GM06990 (cell line): ENCODE measurements at regions not wholly inside any gene's neighbourhood (a gene's known extent, or its start where the extent isn't known, plus 50 kb on each side); places are given as distances from the start of the nearest gene placed in this dataset.
"Not testable (repeated sequence)": the region's sequence is repeated elsewhere in the genome, so short reads cannot be mapped to it uniquely, and the experiment has no call there.

Experiments
- DNase-seq: peaks from one replicate; pipeline ENCODE4 v3.0.0-alpha.2; 2011; ENCODE audit not compliant: insufficient read length; ENCODE audit errors: extremely low read depth
- H3K27me3 ChIP-seq: replicated peaks from 2 replicates; pipeline ENCODE4 v1.6.0; 2011; ENCODE audit warnings: low read length; ENCODE audit not compliant: control insufficient read depth, insufficient read depth
- H3K36me3 ChIP-seq: 2 replicates; pipeline ENCODE4 v1.5.1; 2011; ENCODE audit warnings: low read length; ENCODE audit not compliant: control insufficient read depth, insufficient read depth
- H3K4me3 ChIP-seq: replicated peaks from 2 replicates; pipeline ENCODE4 v1.5.1; 2011; ENCODE audit warnings: low read depth, mild to moderate bottlenecking, control low read depth, low read length
- TF ChIP-seq, protein P1 (sequence below): IDR thresholded peaks from 2 replicates; pipeline ENCODE4 v1.5.1; 2011; ENCODE audit warnings: low read length, control low read depth, mild to moderate bottlenecking, inconsistent platforms; ENCODE audit not compliant: insufficient read depth, poor library complexity, severe bottlenecking

DNA sequence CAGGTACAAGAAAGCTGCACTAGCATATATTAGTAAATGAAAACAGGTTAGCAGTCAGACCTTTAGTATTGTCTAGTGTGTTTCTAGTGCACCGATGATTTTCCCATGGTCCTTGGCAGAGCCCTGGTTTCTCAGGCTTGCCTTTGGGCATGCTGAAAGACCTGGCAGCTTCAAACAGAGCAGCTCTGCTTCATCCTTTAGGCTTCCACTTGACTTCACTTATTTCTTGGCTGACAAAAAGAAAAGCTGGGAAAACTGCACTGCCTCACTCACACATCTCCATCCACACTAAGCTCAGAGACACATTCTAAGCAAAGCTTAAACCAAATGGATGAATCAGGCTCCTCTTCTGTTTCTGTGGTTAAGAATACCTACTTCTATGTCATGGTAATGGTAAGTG is 374.8 kb upstream of the PDZRN3 start:
- no peak overlapping the region for H3K4me3 ChIP-seq
- no peak for DNase-seq
- H3K27me3 ChIP-seq: no peaks in the 10 kb centered on the region
- no peaks in the 10 kb centered on the region for H3K36me3 ChIP-seq
- TF ChIP-seq, protein P1, sequence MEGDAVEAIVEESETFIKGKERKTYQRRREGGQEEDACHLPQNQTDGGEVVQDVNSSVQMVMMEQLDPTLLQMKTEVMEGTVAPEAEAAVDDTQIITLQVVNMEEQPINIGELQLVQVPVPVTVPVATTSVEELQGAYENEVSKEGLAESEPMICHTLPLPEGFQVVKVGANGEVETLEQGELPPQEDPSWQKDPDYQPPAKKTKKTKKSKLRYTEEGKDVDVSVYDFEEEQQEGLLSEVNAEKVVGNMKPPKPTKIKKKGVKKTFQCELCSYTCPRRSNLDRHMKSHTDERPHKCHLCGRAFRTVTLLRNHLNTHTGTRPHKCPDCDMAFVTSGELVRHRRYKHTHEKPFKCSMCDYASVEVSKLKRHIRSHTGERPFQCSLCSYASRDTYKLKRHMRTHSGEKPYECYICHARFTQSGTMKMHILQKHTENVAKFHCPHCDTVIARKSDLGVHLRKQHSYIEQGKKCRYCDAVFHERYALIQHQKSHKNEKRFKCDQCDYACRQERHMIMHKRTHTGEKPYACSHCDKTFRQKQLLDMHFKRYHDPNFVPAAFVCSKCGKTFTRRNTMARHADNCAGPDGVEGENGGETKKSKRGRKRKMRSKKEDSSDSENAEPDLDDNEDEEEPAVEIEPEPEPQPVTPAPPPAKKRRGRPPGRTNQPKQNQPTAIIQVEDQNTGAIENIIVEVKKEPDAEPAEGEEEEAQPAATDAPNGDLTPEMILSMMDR: no peak

DNA sequence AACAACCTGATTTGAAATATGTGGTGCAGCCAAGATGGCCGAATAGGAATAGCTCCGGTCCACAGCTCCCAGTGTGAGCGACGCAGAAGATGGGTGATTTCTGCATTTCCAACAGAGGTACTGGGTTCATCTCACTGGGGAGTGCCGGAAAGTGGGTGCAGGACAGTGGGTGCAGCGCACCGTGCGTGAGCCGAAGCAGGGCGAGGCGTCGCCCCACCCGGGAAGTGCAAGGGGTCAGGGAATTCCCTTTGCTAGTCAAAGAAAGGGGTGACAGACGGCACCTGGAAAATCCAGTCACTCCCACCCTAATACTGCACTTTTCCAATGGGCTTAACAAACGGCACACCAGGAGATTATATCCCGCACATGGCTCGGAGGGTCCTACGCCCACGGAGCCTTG is 365.9 kb upstream of the PDZRN3 start:
- not testable (repeated sequence) for H3K27me3 ChIP-seq, DNase-seq, H3K4me3 ChIP-seq, H3K36me3 ChIP-seq

DNA sequence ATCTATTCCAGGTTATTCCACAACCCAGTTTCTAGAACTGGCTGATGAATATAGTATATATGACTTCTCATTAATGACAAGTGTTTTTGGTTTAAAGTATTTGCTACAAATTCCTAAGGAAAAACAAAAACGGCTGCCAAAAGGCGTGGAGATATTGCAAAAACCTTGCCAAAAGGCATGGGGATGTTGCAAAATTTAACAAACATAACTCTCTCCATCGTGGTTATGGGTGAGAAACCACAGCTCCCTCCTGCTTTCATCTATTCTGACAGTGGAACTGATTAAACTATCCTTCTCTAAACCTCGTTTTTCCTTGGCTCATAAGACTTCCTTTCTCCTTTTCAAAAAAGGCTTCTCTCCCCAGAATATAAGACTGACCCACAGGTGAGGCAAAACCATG is 342.0 kb upstream of the PDZRN3 start:
- Histone ChIP-seq H3K36me3 (no peaks in the 10 kb centered on the region), H3K4me3 (no peak overlapping the region), H3K27me3 (no peaks in the 10 kb centered on the region)
- no peak for DNase-seq
- TF ChIP-seq, protein P1: no peak

DNA sequence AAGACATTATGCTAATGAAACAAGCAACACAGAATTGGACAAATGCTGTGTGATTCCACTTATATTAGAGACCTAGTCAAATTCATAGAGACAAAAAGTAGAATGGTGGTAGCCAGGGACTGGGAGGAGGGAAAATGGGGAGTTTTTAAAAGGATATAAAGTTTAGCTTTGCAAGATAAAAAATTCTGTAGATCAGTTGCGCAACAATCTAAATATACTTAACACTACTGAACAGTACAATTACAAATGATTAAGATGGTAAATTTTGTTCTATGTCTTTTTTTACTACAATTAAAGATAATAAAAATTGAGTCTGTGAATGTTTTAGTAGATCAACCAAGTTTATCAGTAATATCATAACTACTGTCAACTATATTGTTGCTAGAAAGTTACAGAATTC is 340.1 kb upstream of the PDZRN3 start:
- no peak overlapping the region for H3K4me3 ChIP-seq
- no peaks in the 10 kb centered on the region for H3K27me3 ChIP-seq
- H3K36me3 ChIP-seq: no peaks in the 10 kb centered on the region
- TF ChIP-seq, protein P1: no peak
- no peak for DNase-seq

DNA sequence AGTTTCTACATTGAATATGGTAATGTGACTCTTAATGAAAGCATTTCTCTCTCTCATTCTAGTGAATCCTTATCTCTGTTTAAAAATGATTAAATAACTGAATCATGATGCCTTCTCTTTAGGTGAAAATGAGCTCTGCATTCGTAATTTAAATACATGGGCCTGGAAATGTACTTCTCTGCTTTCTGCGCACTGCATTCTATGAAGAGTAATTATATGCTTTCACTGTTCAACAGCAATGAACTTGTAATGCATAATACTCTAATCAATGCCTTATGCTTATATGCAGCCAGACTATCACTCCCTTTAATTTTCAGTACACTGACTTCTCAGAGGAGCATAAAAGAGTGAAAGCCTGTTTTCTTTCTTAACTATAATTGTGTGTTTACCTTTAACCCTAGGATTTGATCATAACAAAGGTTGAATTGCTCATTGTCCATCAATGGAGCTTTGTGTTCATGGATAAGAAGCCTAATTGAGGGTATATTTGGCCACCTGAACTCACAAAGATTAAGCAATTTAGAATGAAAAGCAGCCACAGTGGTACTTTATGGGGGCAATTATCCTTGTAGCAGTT is 330.8 kb upstream of the PDZRN3 start:
- no peaks in the 10 kb centered on the region for H3K27me3 ChIP-seq
- TF ChIP-seq, protein P1: no peak
- no peak overlapping the region for H3K4me3 ChIP-seq
- no peak for DNase-seq
- H3K36me3 ChIP-seq: no peaks in the 10 kb centered on the region

DNA sequence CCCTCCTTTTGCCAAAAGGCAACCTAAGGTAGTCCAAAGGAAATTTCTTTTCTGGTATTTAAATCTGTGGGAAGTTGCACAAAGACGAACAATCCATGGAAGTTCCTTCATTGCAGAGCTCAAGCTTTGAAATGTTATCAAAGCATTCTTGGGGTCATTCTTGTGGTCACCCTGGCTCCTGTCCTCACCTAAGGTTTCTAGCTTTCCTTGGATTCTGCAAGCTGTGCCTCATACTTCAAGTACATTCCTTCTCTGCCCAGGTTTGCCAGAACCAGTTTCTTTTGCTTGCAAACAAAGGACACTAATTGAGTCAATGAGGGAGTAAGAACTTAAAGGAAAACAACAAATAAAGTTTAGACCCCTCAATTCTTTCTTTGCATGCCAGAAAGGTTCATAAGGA is 329.8 kb upstream of the PDZRN3 start:
- H3K4me3 ChIP-seq: no peak overlapping the region
- H3K36me3 ChIP-seq: no peaks in the 10 kb centered on the region
- DNase-seq: no peak
- no peaks in the 10 kb centered on the region for H3K27me3 ChIP-seq
- TF ChIP-seq, protein P1: no peak
